ENCODE measurements at regions not wholly inside any gene's neighbourhood (a gene's known extent, or its start where the extent isn't known, plus 50 kb on each side); places are given as distances from the start of the nearest gene placed in this dataset.
A peak's percentile ranks its signal among the peaks of the same experiment; 100 is the strongest.

GRCh38 chr10:58140691-58141347 lies 126.9 kb downstream of the IPMK start:
- DNase-seq (ENCODE audit: low spot score) = no peak

- peak; percentile 22 for DNase-seq (ENCODE audit: low spot score)
Measured at GRCh38 chr10:58140054-58140453, 127.6 kb downstream of the IPMK start.

GRCh38 chr10:58137813-58138212 lies 129.9 kb downstream of the IPMK start:
- DNase-seq (ENCODE audit: low spot score) = peak; percentile 87

- no peak for DNase-seq (ENCODE audit: low spot score)
Measured at GRCh38 chr10:58115218-58116050, 152.3 kb downstream of the IPMK start.

- DNase-seq (ENCODE audit: low spot score) = no peak
Measured at GRCh38 chr10:58109731-58110130, 158.0 kb downstream of the IPMK start.

- no peak for DNase-seq (ENCODE audit: low spot score)
Measured at GRCh38 chr10:58107506-58107905, 160.2 kb downstream of the IPMK start.

- no peak for DNase-seq (ENCODE audit: low spot score)
Measured at GRCh38 chr10:58106211-58107035, 161.3 kb downstream of the IPMK start.

- DNase-seq (ENCODE audit: low spot score) = no peak
Measured at GRCh38 chr10:58104351-58104751, 163.3 kb downstream of the IPMK start.

- no peak for DNase-seq (ENCODE audit: low spot score)
Measured at GRCh38 chr10:58102897-58103296, 164.8 kb downstream of the IPMK start.

GRCh38 chr10:58101682-58102081 lies 166.0 kb downstream of the IPMK start:
- no peak for DNase-seq (ENCODE audit: low spot score)

GRCh38 chr10:58094985-58095718 lies 172.5 kb downstream of the IPMK start:
- no peak for DNase-seq (ENCODE audit: low spot score)

- DNase-seq (ENCODE audit: low spot score) = no peak
Measured at GRCh38 chr10:58091886-58092285, 175.8 kb downstream of the IPMK start.

GRCh38 chr10:58089739-58090138 lies 178.0 kb downstream of the IPMK start:
- no peak for DNase-seq (ENCODE audit: low spot score)

GRCh38 chr10:58087896-58088295 lies 179.8 kb downstream of the IPMK start:
- no peak for DNase-seq (ENCODE audit: low spot score)

- DNase-seq (ENCODE audit: low spot score) = no peak
Measured at GRCh38 chr10:58086763-58087150, 180.9 kb downstream of the IPMK start.

- peak; percentile 28 for DNase-seq (ENCODE audit: low spot score)
Measured at GRCh38 chr10:58086144-58086762, 181.4 kb downstream of the IPMK start.

- DNase-seq (ENCODE audit: low spot score) = no peak
Measured at GRCh38 chr10:58082248-58082647, 185.4 kb downstream of the IPMK start.

- no peak for DNase-seq (ENCODE audit: low spot score)
Measured at GRCh38 chr10:58081353-58081752, 186.3 kb downstream of the IPMK start.

GRCh38 chr10:58079461-58079860 lies 188.2 kb downstream of the IPMK start:
- no peak for DNase-seq (ENCODE audit: low spot score)

GRCh38 chr10:58072634-58073033 lies 195.1 kb downstream of the IPMK start:
- no peak for DNase-seq (ENCODE audit: low spot score)

- DNase-seq (ENCODE audit: low spot score) = no peak
Measured at GRCh38 chr10:58070956-58071355, 196.7 kb downstream of the IPMK start.
